ENCODE measurements at regions not wholly inside any gene's neighbourhood (a gene's known extent, or its start where the extent isn't known, plus 50 kb on each side); places are given as distances from the start of the nearest gene placed in this dataset.

DNA sequence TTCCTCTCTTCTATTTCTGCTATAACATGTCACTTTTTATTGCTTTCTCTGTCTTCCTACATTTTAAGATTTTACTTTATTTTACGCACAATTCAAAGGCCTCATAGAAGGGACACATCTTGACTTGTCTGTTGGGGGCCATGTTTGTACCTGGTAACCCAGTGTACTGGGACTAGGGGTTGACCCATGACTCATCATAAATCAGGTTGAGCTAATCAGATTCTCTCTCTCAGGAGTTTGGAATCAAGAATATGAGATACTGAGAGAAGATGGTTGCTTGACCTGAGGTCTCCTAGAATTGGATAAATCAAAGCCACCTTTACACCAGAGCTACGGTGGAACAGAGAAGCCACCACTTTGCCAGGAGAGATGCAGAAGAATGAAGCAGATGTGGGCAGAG is 153.0 kb downstream of the UXS1 start:
- DNase-seq, result no peak

DNA sequence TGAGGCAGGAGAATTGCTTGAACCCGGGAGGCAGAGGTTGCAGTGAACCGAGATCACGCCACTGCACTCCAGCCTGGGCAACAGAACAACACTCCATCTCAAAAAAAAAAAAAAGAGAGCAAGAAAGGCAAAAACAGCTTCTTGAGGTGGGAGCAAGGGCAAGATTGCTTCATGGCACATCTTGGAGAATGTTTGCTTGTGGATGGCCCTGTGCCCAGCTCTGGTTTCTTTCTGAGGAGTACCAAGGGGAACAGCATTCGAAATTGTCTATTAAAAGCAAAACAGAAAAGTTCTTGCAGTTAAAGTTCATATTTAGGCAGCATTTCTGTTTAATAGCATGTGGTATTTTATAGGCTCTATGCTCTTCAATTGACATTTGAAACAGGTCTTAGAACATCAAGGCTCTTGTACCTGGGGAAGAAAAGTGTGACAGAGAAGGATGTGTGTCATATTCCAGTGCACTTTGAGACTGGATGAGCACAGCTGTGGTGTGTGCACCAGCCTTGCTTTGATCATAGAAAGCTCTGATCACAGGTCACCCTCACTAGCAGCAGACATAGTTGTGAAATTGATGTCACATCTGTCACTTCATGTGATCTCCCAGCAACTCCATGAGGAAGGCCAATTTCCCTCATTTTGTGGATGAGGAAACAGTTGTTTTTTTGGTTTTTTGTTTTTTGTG is 154.3 kb downstream of the UXS1 start:
- DNase-seq, result no peak

- DNase-seq, result peak in 6 of 14 donors; percentile 6 to 87 (median 18)
Observed at GRCh38 chr2:106038601-106039375, 155.3 kb downstream of the UXS1 start.

DNA sequence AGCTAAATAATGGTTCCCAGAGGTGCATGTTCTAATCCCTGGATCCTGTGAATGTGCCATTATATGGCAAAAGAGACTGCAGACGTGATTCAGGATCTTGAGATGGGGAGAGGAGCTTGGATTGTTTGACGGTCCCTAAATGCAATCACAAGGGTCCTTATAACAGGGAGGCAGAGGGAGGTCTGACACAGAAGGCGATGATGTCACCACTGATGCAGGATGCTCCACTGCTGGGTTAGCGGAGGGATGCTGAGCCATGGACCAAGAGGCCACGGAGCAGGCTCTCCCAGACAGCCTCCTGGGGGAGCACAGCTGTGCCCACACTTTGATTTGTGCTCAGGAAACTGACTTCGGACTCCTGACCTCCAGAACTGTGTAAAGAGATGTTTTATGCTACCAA is 156.2 kb downstream of the UXS1 start:
- no peak for DNase-seq

DNA sequence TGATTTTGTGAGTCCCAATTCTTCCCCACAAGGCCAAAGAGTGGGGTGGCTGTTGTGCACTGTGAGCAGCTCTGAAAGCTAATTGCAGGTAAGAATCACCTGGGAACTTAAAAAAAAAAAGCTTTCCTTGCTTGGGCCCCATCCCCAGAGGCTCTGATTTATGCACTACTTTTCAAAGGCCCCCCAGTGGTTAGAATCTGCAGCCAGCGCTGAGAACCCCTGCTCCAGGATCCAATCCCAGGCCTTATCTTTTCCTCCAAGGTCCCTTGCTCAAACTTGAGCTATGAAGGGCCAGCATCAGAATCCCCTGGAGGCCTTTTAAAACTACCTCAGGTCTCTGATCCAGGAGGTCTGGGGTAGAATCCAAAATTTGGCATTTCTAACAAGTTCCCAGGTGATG is 156.8 kb downstream of the UXS1 start:
- no peak for DNase-seq

DNA sequence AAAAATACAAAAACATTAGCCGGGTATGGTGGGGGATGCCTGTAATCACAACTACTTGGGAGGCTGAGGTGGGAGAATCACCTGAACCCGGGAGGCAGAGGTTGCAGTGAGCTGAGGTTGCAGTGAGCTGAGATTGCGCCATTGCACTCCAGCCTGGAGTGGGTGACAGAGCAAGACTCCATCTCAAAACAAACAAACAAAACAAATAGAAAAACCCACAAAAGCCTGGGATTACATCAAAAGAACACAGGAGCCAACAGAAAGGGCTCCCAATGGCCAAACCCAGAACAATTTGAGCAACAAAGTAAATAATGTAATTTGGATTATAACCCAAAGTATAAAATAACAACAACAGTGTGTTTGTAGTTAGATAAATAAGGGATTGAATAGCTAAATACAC is 159.8 kb downstream of the UXS1 start:
- no peak for DNase-seq

- DNase-seq, result no peak
Observed at GRCh38 chr2:106032676-106033075, 161.4 kb downstream of the UXS1 start.

GRCh38 chr2:106030287-106031268 is 163.5 kb downstream of the UXS1 start:
- peak in 1 of 14 donors; percentile 26 for DNase-seq

- no peak for DNase-seq
Observed at GRCh38 chr2:106028192-106028591, 165.9 kb downstream of the UXS1 start.

- no peak for DNase-seq
Observed at GRCh38 chr2:106026271-106027190, 167.6 kb downstream of the UXS1 start.

- no peak for DNase-seq
Observed at GRCh38 chr2:106025796-106026195, 168.3 kb downstream of the UXS1 start.

DNA sequence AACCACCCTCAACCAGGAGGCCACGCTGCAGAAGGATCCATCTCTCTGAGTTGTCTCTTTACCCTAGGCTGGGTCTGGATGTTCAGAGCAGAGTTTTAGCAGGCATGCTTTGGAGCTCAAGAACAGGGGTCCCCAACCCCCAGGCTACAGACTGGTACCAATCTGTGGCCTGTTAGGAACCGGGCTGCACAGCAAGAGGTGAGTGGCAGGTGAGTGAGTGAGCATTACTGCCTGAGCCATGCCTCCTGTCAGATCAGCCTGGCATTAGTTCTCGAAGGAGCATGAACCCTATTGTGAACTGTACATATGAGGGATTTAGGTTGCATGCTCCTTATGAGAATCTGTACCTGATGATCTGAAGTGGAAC is 172.5 kb downstream of the UXS1 start:
- DNase-seq, result no peak

GRCh38 chr2:106020821-106021661 is 173.1 kb downstream of the UXS1 start:
- peak in 6 of 14 donors; percentile 2 to 90 (median 39) for DNase-seq

GRCh38 chr2:106020032-106020431 is 174.1 kb downstream of the UXS1 start:
- peak in 1 of 14 donors; percentile 37 for DNase-seq

- no peak for DNase-seq
Observed at GRCh38 chr2:106018141-106018540, 176.0 kb downstream of the UXS1 start.

DNA sequence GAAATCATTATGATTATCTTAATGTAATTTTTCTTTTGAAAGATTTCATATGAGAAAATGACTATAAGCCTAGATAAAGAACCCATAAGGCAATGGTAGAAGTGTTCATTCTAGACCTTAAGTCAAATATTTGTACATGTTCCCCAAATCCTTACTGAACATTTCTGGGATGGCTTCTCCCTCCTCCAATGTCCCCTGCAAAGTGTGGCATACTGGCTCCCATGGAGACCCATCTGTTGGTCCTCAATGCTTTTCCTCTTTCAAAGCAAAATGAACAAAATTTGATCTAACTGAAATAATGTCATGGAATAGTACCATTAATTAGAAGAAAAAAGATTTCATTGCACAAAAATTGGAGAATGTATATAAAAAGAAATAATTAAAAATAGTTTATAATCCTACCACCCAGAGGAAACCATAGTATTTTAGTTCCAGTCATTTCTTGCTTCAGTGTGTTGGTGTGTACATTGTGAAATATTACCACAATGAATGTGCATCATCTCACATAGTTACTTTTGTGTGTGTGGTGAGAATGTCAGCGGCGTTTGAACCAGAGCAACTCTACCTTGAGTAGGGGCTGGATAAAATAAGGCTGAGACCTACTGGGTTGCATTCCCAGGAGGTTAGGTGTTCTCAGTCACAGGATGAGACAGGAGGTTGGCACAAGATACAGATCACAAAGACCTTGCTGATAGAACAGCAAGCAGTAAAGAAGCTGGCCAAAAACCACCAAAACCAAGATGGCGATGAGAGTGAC is 181.3 kb downstream of the UXS1 start:
- peak in 1 of 14 donors; percentile 74 for DNase-seq

- peak in 1 of 14 donors; percentile 62 for DNase-seq
Observed at GRCh38 chr2:106012001-106012590, 182.0 kb downstream of the UXS1 start.

GRCh38 chr2:106011380-106011779 is 182.7 kb downstream of the UXS1 start:
- no peak for DNase-seq

DNA sequence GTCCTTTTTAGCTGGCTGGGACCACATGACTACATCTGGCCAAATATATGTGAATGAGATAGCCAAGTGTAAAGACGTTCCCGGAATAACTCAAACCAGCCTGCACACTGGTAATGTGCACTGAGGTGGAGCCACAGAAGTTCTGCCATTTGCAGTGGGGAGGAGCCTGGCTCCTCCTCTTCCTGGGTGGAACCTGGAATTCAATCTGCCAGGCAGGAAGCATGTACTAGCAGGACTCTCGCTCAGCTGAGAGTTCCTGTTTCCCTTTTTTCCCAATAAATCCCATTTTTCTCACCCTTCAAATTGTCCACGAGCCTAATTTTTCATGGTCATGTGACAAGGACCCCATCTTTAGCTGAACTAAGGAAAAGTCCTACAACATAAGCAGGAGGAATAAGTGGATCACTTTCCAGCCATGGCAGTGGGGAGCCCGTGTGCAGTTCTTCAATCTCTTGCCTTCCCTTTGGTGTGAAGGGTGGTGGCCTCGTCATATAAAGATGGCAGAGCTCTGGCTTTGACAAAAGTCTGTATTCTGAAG is 183.2 kb downstream of the UXS1 start:
- DNase-seq, result no peak

All from C1 segment of cervical spinal cord (tissue), 14 donors.